IMR-90 (cell line): ENCODE measurements at regions not wholly inside any gene's neighbourhood (a gene's known extent, or its start where the extent isn't known, plus 50 kb on each side); places are given as distances from the start of the nearest gene placed in this dataset.

ENCODE experiments used
- ATAC-seq: fragments of 200-7000 bp; cut with Tn5 transposase; 2 replicates; pipeline ENCODE4 v1.9.1; 2020; ENCODE audit warnings: low read depth, mild to moderate bottlenecking, moderate library complexity
- BruUV-seq: library from RNA; stranded (reverse); fragments of 400-500 nt; replicated peaks from 2 replicates; lab custom pipeline; 2021; lab: Mats Ljungman, UMichigan
- CTCF ChIA-PET: fragments of 300-600 bp; formaldehyde crosslinking; extraction: SDS; loops from one replicate; lab custom pipeline; 2021; ENCODE audit warnings: antibody characterized with exemption; lab: Yijun Ruan, JAX
- POLR2A ChIA-PET: fragments of 300-600 bp; sonication (Branson Sonifier 250); formaldehyde crosslinking; loops from one replicate; lab custom pipeline; 2022; ENCODE audit warnings: antibody characterized with exemption; ENCODE audit not compliant: unreplicated experiment; lab: Charles Lee
- DNase-seq: peaks from one replicate; pipeline ENCODE4 v3.0.0; 2013
- H2AFZ ChIP-seq: replicated peaks from 2 replicates; pipeline ENCODE3; 2013; ENCODE audit warnings: low read length, mild to moderate bottlenecking; ENCODE audit not compliant: poor library complexity
- H2AK5ac ChIP-seq: 2 replicates; pipeline ENCODE4 v1.6.1; 2013; ENCODE audit warnings: low read depth, low read length, inconsistent platforms
- H2AK9ac ChIP-seq: replicated peaks from 2 replicates; pipeline ENCODE3; 2013; ENCODE audit warnings: mild to moderate bottlenecking, low read depth, low read length, moderate library complexity; ENCODE audit not compliant: poor library complexity
- H2BK120ac ChIP-seq: 2 replicates; pipeline ENCODE4 v1.6.1; 2013; ENCODE audit warnings: low read depth, low read length, inconsistent platforms
- H2BK15ac ChIP-seq: 3 replicates; pipeline ENCODE4 v1.6.1; 2013; ENCODE audit warnings: low read depth, low read length, inconsistent platforms
- H2BK20ac ChIP-seq: 2 replicates; pipeline ENCODE4 v1.6.1; 2013; ENCODE audit warnings: low read depth, mild to moderate bottlenecking, inconsistent platforms, low read length, moderate library complexity
- H2BK5ac ChIP-seq: 2 replicates; pipeline ENCODE4 v1.6.1; 2013; ENCODE audit warnings: mild to moderate bottlenecking, low read depth, low read length, inconsistent platforms; ENCODE audit not compliant: poor library complexity, severe bottlenecking
- H3K14ac ChIP-seq: replicated peaks from 2 replicates; pipeline ENCODE4 v1.6.1; 2013; ENCODE audit warnings: low read depth, low read length, inconsistent platforms
- H3K18ac ChIP-seq: 2 replicates; pipeline ENCODE4 v1.6.1; 2013; ENCODE audit warnings: low read depth, low read length, control low read depth
- H3K23ac ChIP-seq: 2 replicates; pipeline ENCODE4 v1.6.1; 2013; ENCODE audit warnings: low read depth, low read length, inconsistent platforms
- H3K27ac ChIP-seq: 2 replicates; pipeline ENCODE4 v1.5.1; 2013; ENCODE audit warnings: mild to moderate bottlenecking, control low read depth, low read length; ENCODE audit not compliant: insufficient read depth
- H3K27me3 ChIP-seq: 2 replicates; pipeline ENCODE4 v1.6.1; 2013; ENCODE audit warnings: low read length; ENCODE audit not compliant: control insufficient read depth, insufficient read depth
- H3K36me3 ChIP-seq: 2 replicates; pipeline ENCODE4 v1.6.1; 2013; ENCODE audit warnings: low read length, mixed read lengths; ENCODE audit not compliant: control insufficient read depth, insufficient read depth
- H3K4ac ChIP-seq: 2 replicates; pipeline ENCODE4 v1.6.1; 2013; ENCODE audit warnings: low read depth, low read length, inconsistent platforms
- H3K4me1 ChIP-seq: 2 replicates; pipeline ENCODE4 v1.6.1; 2013; ENCODE audit warnings: low read length, mixed read lengths; ENCODE audit not compliant: control insufficient read depth, insufficient read depth
- H3K4me2 ChIP-seq: 2 replicates; pipeline ENCODE4 v1.6.1; 2013; ENCODE audit warnings: low read depth, mild to moderate bottlenecking, control low read depth, low read length, moderate library complexity
- H3K4me3 ChIP-seq: 2 replicates; pipeline ENCODE4 v1.5.1; 2013; ENCODE audit warnings: low read depth, mild to moderate bottlenecking, control low read depth, low read length, moderate library complexity; ENCODE audit not compliant: insufficient read depth
- H3K56ac ChIP-seq: 2 replicates; pipeline ENCODE4 v1.6.1; 2013; ENCODE audit warnings: low read length, inconsistent platforms; ENCODE audit not compliant: insufficient read depth; ENCODE audit errors: extremely low read depth
- H3K79me1 ChIP-seq, 2 experiments: 2 replicates each; pipeline ENCODE4 v1.6.1; 2013; ENCODE audit warnings: low read length in 2 of 2, inconsistent platforms in 1 of 2, low read depth in 1 of 2
- H3K9ac ChIP-seq: 2 replicates; pipeline ENCODE4 v1.6.1; 2013; ENCODE audit warnings: low read depth, low read length, control low read depth
- H3K9me1 ChIP-seq: 2 replicates; pipeline ENCODE4 v1.6.1; 2013; ENCODE audit warnings: low read length, inconsistent platforms; ENCODE audit not compliant: insufficient read depth
- H3K9me3 ChIP-seq: 2 replicates; pipeline ENCODE4 v1.6.1; 2013; ENCODE audit warnings: low read length; ENCODE audit not compliant: control insufficient read depth, insufficient read depth
- H4K20me1 ChIP-seq: 2 replicates; pipeline ENCODE4 v1.6.1; 2013; ENCODE audit warnings: low read length, inconsistent platforms; ENCODE audit not compliant: insufficient read depth
- H4K5ac ChIP-seq: 2 replicates; pipeline ENCODE4 v1.6.1; 2013; ENCODE audit warnings: mild to moderate bottlenecking, low read depth, low read length, control low read depth
- H4K8ac ChIP-seq, 2 experiments: 2 replicates each; pipeline ENCODE4 v1.6.1; 2013; ENCODE audit warnings: low read depth in 2 of 2, low read length in 2 of 2, control low read depth in 1 of 2, inconsistent platforms in 1 of 2
- H4K91ac ChIP-seq: 2 replicates; pipeline ENCODE4 v1.6.1; 2013; ENCODE audit warnings: low read depth, low read length, inconsistent platforms; ENCODE audit not compliant: insufficient read depth
- BHLHE40 ChIP-seq: fragments of 150-350 bp; IDR thresholded peaks from 2 replicates; pipeline ENCODE4 v1.6.1; 2016; ENCODE audit warnings: mild to moderate bottlenecking, low read depth, low read length
- CHD1 ChIP-seq: IDR thresholded peaks from 2 replicates; pipeline ENCODE4 v1.6.1; 2012; ENCODE audit warnings: low read depth, low read length, improper control_type of control experiment
- FOS ChIP-seq: fragments of 150-350 bp; IDR thresholded peaks from 2 replicates; pipeline ENCODE4 v1.6.1; 2016; ENCODE audit warnings: low read depth, low read length
- MAFK ChIP-seq: IDR thresholded peaks from 2 replicates; pipeline ENCODE4 v1.6.1; 2012; ENCODE audit warnings: low read depth, low read length, improper control_type of control experiment
- MAZ ChIP-seq: IDR thresholded peaks from 2 replicates; pipeline ENCODE4 v1.6.1; 2012; ENCODE audit warnings: low read depth, mild to moderate bottlenecking, low read length, improper control_type of control experiment, moderate library complexity, borderline replicate concordance
- MXI1 ChIP-seq: IDR thresholded peaks from 2 replicates; pipeline ENCODE4 v1.6.1; 2012; ENCODE audit warnings: low read depth, mild to moderate bottlenecking, low read length, moderate library complexity, borderline replicate concordance
- NFE2L2 ChIP-seq: fragments of 150-350 bp; IDR thresholded peaks from 2 replicates; pipeline ENCODE4 v1.6.1; 2016; ENCODE audit warnings: low read depth, mild to moderate bottlenecking, low read length
- POLR2A ChIP-seq: IDR thresholded peaks from 2 replicates; pipeline ENCODE4 v1.6.1; 2012; ENCODE audit warnings: mild to moderate bottlenecking, low read depth, low read length
- RAD21 ChIP-seq: IDR thresholded peaks from 2 replicates; pipeline ENCODE4 v1.6.1; 2012; ENCODE audit warnings: low read length, improper control_type of control experiment
- RFX5 ChIP-seq: IDR thresholded peaks from 2 replicates; pipeline ENCODE4 v1.8.0; 2012; ENCODE audit warnings: low read depth, mild to moderate bottlenecking, low read length, moderate library complexity
- dilution Hi-C: fragments of 300-500 bp; cut with HindIII; formaldehyde crosslinking; loops from one replicate; pipeline ENCODE4 v1.14.3; 2018; ENCODE audit warnings: low sequenced_read_pairs; ENCODE audit not compliant: unreplicated experiment
- in situ Hi-C: fragments of 300-500 bp; cut with MboI; formaldehyde crosslinking; loops from 3 replicates; pipeline ENCODE4 v1.14.3; 2019; ENCODE audit warnings: low sequenced_read_pairs, inconsistent platforms, mixed read lengths
- intact Hi-C: fragments of 100-400 bp; cut with micrococcal nuclease; formaldehyde crosslinking; loops from 2 replicates; pipeline ENCODE4 v1.10.0; 2022
- TF ChIP-seq, protein P1 (sequence below): fragments of 150-350 bp; IDR thresholded peaks from 2 replicates; pipeline ENCODE4 v1.6.1; 2017; ENCODE audit warnings: mild to moderate bottlenecking, antibody characterized with exemption, low read length, low read depth
- TF ChIP-seq, protein P2 (sequence below): conservative IDR thresholded peaks from 2 replicates; pipeline ENCODE4 v1.5.1; 2012; ENCODE audit warnings: mild to moderate bottlenecking, low read depth, low read length, improper control_type of control experiment
- TF ChIP-seq, protein P3 (sequence below): fragments of 150-350 bp; IDR thresholded peaks from 2 replicates; pipeline ENCODE4 v1.6.1; 2016; ENCODE audit warnings: low read depth, mild to moderate bottlenecking, low read length, moderate library complexity, borderline replicate concordance

DNA sequence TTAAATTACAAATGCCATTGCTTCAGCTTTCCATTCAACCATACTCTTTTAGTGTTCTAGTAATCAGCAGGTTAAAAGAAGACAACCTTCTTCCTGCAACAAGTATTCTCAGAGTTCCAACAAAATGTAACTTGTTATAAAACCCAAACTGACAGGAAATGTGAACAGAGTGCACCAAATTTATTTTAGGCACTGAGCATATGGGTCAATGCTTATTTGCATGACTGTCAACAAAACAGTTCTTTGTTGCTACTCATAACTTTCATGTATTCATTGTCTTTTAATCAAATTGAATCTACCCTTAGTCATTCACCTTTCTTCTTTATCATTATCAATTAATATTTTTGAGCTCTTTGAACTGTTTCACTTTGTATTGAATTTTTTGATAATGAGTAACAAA is 554.1 kb downstream of the DACH1 start:
- no peak overlapping the region for H2BK15ac ChIP-seq
- ATAC-seq: no peak
- no peak overlapping the region for H3K4me3 ChIP-seq
- H3K27me3 ChIP-seq: no peaks in the 10 kb centered on the region
- H3K27ac ChIP-seq: no peak overlapping the region
- no TSS peak for BruUV-seq
- H2AK5ac ChIP-seq: no peak overlapping the region
- no peaks in the 10 kb centered on the region for H3K9me3 ChIP-seq
- no peak overlapping the region for H4K8ac ChIP-seq
- intact Hi-C loops: loop anchor here (10.0 kb wide), 1 partner anchor 1252 kb away; no protein-coding TSS in a partner anchor
- H3K36me3 ChIP-seq: no peaks in the 10 kb centered on the region
- no peak overlapping the region for H3K56ac ChIP-seq
- H3K18ac ChIP-seq: no peak overlapping the region
- no peak overlapping the region for H3K14ac ChIP-seq
- H2BK5ac ChIP-seq: no peak overlapping the region
- H3K23ac ChIP-seq: no peak overlapping the region
- H4K5ac ChIP-seq: no peak overlapping the region
- DNase-seq: no peak
- dilution Hi-C loops: no loop called here
- no peak overlapping the region for H2BK120ac ChIP-seq
- ChIA-PET CTCF (no interaction called here), POLR2A (no interaction called here)
- H4K20me1 ChIP-seq: no peaks in the 10 kb centered on the region
- in situ Hi-C loops: loop anchor here (25.0 kb wide), 1 partner anchor 1249 kb away; no protein-coding TSS in a partner anchor
- no peaks in the 10 kb centered on the region for H3K4me1 ChIP-seq
- H2AFZ ChIP-seq: no peak overlapping the region
- TF ChIP-seq, protein P1, sequence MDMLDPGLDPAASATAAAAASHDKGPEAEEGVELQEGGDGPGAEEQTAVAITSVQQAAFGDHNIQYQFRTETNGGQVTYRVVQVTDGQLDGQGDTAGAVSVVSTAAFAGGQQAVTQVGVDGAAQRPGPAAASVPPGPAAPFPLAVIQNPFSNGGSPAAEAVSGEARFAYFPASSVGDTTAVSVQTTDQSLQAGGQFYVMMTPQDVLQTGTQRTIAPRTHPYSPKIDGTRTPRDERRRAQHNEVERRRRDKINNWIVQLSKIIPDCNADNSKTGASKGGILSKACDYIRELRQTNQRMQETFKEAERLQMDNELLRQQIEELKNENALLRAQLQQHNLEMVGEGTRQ: no peak
- no peak for TF ChIP-seq CHD1
- TF ChIP-seq FOS: no peak
- TF ChIP-seq, protein P2, sequence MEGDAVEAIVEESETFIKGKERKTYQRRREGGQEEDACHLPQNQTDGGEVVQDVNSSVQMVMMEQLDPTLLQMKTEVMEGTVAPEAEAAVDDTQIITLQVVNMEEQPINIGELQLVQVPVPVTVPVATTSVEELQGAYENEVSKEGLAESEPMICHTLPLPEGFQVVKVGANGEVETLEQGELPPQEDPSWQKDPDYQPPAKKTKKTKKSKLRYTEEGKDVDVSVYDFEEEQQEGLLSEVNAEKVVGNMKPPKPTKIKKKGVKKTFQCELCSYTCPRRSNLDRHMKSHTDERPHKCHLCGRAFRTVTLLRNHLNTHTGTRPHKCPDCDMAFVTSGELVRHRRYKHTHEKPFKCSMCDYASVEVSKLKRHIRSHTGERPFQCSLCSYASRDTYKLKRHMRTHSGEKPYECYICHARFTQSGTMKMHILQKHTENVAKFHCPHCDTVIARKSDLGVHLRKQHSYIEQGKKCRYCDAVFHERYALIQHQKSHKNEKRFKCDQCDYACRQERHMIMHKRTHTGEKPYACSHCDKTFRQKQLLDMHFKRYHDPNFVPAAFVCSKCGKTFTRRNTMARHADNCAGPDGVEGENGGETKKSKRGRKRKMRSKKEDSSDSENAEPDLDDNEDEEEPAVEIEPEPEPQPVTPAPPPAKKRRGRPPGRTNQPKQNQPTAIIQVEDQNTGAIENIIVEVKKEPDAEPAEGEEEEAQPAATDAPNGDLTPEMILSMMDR: no peak
- TF ChIP-seq MXI1: no peak
- TF ChIP-seq RFX5: no peak
- no peak for TF ChIP-seq NFE2L2
- TF ChIP-seq, protein P3, sequence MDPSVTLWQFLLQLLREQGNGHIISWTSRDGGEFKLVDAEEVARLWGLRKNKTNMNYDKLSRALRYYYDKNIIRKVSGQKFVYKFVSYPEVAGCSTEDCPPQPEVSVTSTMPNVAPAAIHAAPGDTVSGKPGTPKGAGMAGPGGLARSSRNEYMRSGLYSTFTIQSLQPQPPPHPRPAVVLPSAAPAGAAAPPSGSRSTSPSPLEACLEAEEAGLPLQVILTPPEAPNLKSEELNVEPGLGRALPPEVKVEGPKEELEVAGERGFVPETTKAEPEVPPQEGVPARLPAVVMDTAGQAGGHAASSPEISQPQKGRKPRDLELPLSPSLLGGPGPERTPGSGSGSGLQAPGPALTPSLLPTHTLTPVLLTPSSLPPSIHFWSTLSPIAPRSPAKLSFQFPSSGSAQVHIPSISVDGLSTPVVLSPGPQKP: no peak
- TF ChIP-seq RAD21: no peak
- TF ChIP-seq POLR2A: no peak
- TF ChIP-seq MAZ: no peak
- TF ChIP-seq MAFK: no peak
- TF ChIP-seq BHLHE40: no peak
- no peak overlapping the region for H2AK9ac ChIP-seq
- no peak overlapping the region for H2BK20ac ChIP-seq
- H3K4me2 ChIP-seq: no peak overlapping the region
- H3K9me1 ChIP-seq: no peaks in the 10 kb centered on the region
- H3K9ac ChIP-seq: no peak overlapping the region
- no peaks in the 10 kb centered on the region for H3K79me1 ChIP-seq
- no peak overlapping the region for H3K4ac ChIP-seq
- no peak overlapping the region for H4K91ac ChIP-seq
